ENCODE measurements at regions not wholly inside any gene's neighbourhood (a gene's known extent, or its start where the extent isn't known, plus 50 kb on each side); places are given as distances from the start of the nearest gene placed in this dataset.

- Mint-ChIP-seq H3K27ac (ENCODE audit: low read depth, unreplicated experiment) (no peak overlapping the region), H3K4me3 (ENCODE audit: unreplicated experiment) (no peak overlapping the region), H3K9me3 (ENCODE audit: unreplicated experiment) (no peaks in the 10 kb centered on the region), H3K36me3 (ENCODE audit: insufficient read depth, unreplicated experiment) (no peaks in the 10 kb centered on the region), H3K4me1 (ENCODE audit: insufficient read depth, unreplicated experiment) (peaks cover 8% of the 10 kb centered on the region), H3K27me3 (ENCODE audit: insufficient read depth, unreplicated experiment) (no peaks in the 10 kb centered on the region)
- no TSS peak for BruUV-seq (replicated peaks)
- ChIA-PET CTCF (no interaction called here), POLR2A (no interaction called here)
- TF ChIP-seq CTCF (IDR thresholded peaks at IDR 0.05; ENCODE audit: unreplicated experiment), result no peak
- intact Hi-C loops (cut with micrococcal nuclease), result no loop called here
- DNase-seq (ENCODE audit: unreplicated experiment), result peak; percentile 32
These were observed 110.4 kb upstream of the SCAF11 start for GRCh38 chr12:46100551-46101484.

GRCh38 chr12:46089414-46090162 is 99.2 kb upstream of the SCAF11 start:
- DNase-seq (ENCODE audit: unreplicated experiment), result peak; percentile 16
- intact Hi-C loops (cut with micrococcal nuclease), result no loop called here
- no TSS peak for BruUV-seq (replicated peaks)
- ChIA-PET CTCF (interaction anchor here (0.6 to 0.7 kb wide), 2 partner anchors 66 to 523 kb away, joined by 3 read pairs; no protein-coding TSS in a partner anchor), POLR2A (interaction anchor here (1.3 to 1.4 kb wide), 2 partner anchors 14 to 20 kb away, joined by 4 to 5 read pairs; no protein-coding TSS in a partner anchor)
- Mint-ChIP-seq H3K4me1 (ENCODE audit: insufficient read depth, unreplicated experiment) (peaks cover 13% of the 10 kb centered on the region), H3K9me3 (ENCODE audit: unreplicated experiment) (no peaks in the 10 kb centered on the region), H3K27ac (ENCODE audit: low read depth, unreplicated experiment) (no peak overlapping the region), H3K4me3 (ENCODE audit: unreplicated experiment) (no peak overlapping the region), H3K36me3 (ENCODE audit: insufficient read depth, unreplicated experiment) (no peaks in the 10 kb centered on the region), H3K27me3 (ENCODE audit: insufficient read depth, unreplicated experiment) (no peaks in the 10 kb centered on the region)
- TF ChIP-seq CTCF (IDR thresholded peaks at IDR 0.05; ENCODE audit: unreplicated experiment), result no peak

- no peaks in the 10 kb centered on the region for H3K9me3 Mint-ChIP-seq (ENCODE audit: unreplicated experiment)
- no TSS peak for BruUV-seq (replicated peaks)
- ChIA-PET CTCF (interaction anchor here (0.7 kb wide), 1 partner anchor 699 kb away, joined by 3 read pairs; no protein-coding TSS in a partner anchor), POLR2A (no interaction called here)
- intact Hi-C loops (cut with micrococcal nuclease), result no loop called here
- no peaks in the 10 kb centered on the region for H3K36me3 Mint-ChIP-seq (ENCODE audit: insufficient read depth, unreplicated experiment)
- H3K27ac Mint-ChIP-seq (ENCODE audit: low read depth, unreplicated experiment), result no peak overlapping the region
- H3K27me3 Mint-ChIP-seq (ENCODE audit: insufficient read depth, unreplicated experiment), result no peaks in the 10 kb centered on the region
- DNase-seq (ENCODE audit: unreplicated experiment), result no peak
- no peak for TF ChIP-seq CTCF (IDR thresholded peaks at IDR 0.05; ENCODE audit: unreplicated experiment)
- no peak overlapping the region for H3K4me3 Mint-ChIP-seq (ENCODE audit: unreplicated experiment)
- H3K4me1 Mint-ChIP-seq (ENCODE audit: insufficient read depth, unreplicated experiment), result peaks cover 13% of the 10 kb centered on the region
These were observed 97.6 kb upstream of the SCAF11 start for GRCh38 chr12:46087916-46088439.

Measured in MCF 10A (cell line).